HUES6 (cell line): ENCODE measurements at regions not wholly inside any gene's neighbourhood (a gene's known extent, or its start where the extent isn't known, plus 50 kb on each side); places are given as distances from the start of the nearest gene placed in this dataset.
"Not testable (repeated sequence)": the region's sequence is repeated elsewhere in the genome, so short reads cannot be mapped to it uniquely, and the experiment has no call there.

Experiments used
- H3K27ac ChIP-seq: 2 replicates; pipeline ENCODE4 v1.7.0; 2013; ENCODE audit warnings: low read depth, mild to moderate bottlenecking, low read length, inconsistent platforms
- H3K27me3 ChIP-seq: 2 replicates; pipeline ENCODE4 v1.6.1; 2013; ENCODE audit warnings: low read length; ENCODE audit not compliant: control insufficient read depth, insufficient read depth
- H3K36me3 ChIP-seq: 2 replicates; pipeline ENCODE4 v1.6.1; 2013; ENCODE audit warnings: low read length; ENCODE audit not compliant: control insufficient read depth, insufficient read depth
- H3K4me1 ChIP-seq: 2 replicates; pipeline ENCODE4 v1.6.1; 2013; ENCODE audit warnings: low read length; ENCODE audit not compliant: control insufficient read depth, insufficient read depth
- H3K4me3 ChIP-seq: 2 replicates; pipeline ENCODE4 v1.5.1; 2013; ENCODE audit warnings: low read depth, low read length
- H3K9ac ChIP-seq: one replicate; pipeline ENCODE4 v1.6.1; 2013; ENCODE audit warnings: mild to moderate bottlenecking, low read length
- H3K9me3 ChIP-seq: 2 replicates; pipeline ENCODE4 v1.6.1; 2013; ENCODE audit warnings: low read depth, low read length; ENCODE audit not compliant: control insufficient read depth, insufficient read depth

DNA sequence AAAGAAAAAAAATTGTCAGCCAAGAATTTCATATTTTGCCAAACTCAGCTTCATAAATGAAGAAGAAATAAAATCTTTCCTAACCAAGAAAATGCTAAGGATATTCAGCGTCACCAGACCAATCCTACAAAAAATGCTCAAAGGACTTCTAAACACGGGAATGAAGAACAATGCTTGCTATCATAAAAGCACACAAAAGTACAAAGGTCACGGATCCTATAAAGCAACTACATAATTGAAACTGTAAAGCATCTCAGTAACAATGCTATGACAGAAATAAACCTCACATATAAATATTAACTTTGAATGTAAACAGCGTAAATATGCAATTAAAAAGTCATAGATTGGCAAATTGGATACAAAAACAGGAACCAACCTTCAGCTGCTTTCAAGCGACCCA lies 1314.6 kb upstream of the GYPC start:
- no peak overlapping the region for H3K27ac ChIP-seq

DNA sequence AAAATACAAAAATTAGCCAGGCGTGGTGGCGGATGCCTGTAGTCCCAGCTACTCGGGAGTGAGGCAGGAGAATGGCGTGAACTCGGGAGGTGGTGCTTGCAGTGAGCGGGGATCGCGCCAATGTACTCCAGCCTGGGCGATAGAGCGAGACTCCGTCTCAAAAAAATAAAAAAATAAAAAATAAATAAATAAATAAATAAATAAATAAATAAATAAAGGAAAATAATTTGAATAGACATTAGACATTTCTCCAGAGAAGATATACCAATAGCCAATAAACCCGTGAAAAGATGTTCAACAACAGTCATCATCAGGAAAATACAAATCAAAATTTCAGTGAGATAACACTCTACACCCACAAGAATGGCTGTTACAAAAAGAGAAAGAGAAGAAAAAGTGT lies 1302.4 kb upstream of the GYPC start:
- not testable (repeated sequence) for H3K9me3 ChIP-seq, H3K27ac ChIP-seq, H3K36me3 ChIP-seq, H3K9ac ChIP-seq, H3K4me3 ChIP-seq, H3K27me3 ChIP-seq, H3K4me1 ChIP-seq

More for the DNA sequence above, 1314.6 kb upstream of the GYPC start:
- no peak overlapping the region for H3K4me3 ChIP-seq
- no peak overlapping the region for H3K9ac ChIP-seq
- H3K27me3 ChIP-seq, result no peaks in the 10 kb centered on the region
- H3K36me3 ChIP-seq, result no peaks in the 10 kb centered on the region
- H3K4me1 ChIP-seq, result no peaks in the 10 kb centered on the region
- no peaks in the 10 kb centered on the region for H3K9me3 ChIP-seq

DNA sequence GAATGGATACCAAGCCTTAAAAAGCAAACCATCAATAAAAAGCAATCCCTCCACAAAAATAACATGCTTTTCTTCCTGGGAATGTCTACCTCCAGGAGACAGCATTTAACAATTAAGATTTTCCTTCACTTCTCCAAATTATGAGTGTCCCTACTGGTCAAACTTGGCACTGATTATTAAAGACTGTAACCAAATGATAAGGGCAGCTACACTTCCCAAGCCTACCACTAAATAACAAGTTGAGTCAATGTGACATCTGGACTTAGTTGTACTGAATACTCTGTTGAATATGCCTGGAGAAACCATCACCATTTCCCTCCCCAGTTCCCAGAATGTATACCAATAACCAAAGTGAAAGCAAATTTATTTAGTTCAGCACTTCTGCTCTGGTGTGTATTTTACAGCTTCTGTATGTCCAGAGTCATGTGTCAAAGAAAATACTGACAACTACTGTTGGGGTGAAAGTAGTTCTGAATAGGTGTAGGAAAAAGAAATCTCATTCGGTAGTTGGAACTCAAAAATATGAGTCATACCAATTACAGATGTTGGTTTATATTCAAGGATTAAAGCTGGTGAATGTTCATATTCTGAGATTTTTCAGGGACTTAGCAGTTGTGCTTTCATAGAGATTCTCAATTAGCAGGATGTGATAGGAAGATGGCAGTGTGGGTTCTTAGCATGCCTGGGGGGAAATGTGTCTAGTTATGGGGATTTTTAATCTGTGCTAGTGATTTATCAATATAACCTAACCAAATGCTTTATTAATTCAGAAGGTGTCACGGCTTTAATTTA lies 1291.6 kb upstream of the GYPC start:
- Histone ChIP-seq H3K27me3 (no peaks in the 10 kb centered on the region), H3K4me3 (no peak overlapping the region), H3K36me3 (no peaks in the 10 kb centered on the region), H3K9ac (no peak overlapping the region), H3K9me3 (no peaks in the 10 kb centered on the region), H3K27ac (no peak overlapping the region), H3K4me1 (no peaks in the 10 kb centered on the region)

DNA sequence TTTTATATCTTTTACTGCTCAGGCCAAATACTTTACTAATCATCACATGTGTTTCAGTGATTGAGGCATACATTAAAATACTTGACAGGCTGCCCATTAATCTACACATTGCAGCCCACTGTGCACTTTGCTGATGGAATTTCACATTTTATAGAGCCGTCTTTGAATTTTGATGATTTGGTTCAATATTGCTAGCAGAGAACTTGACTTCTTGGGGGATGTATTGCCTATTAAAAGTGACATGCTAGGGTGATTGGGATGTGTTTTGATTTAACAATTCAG lies 1291.0 kb upstream of the GYPC start:
- no peak overlapping the region for H3K27ac ChIP-seq
- H3K4me3 ChIP-seq, result no peak overlapping the region
- H3K9me3 ChIP-seq, result no peaks in the 10 kb centered on the region
- H3K9ac ChIP-seq, result no peak overlapping the region
- H3K36me3 ChIP-seq, result no peaks in the 10 kb centered on the region
- H3K4me1 ChIP-seq, result no peaks in the 10 kb centered on the region
- no peaks in the 10 kb centered on the region for H3K27me3 ChIP-seq

DNA sequence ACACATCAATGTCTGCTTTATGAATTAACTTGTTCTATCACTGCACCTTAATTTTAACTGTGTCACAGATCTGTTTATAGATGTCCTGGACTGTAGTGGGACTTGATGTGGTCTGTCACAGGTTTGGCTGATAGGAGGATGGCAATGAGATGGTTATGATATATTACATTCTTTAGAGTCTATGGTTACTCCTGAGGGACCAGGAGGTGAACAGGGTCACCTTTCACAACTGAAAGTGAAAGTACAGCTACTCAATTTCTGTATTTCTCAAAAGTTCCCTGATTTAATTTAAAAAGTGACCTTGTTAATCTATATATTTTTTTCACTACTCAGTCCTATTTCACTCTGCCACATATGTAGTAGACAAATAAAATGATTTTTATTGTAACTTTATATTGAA lies 1284.1 kb upstream of the GYPC start:
- Histone ChIP-seq H3K36me3 (no peaks in the 10 kb centered on the region), H3K4me3 (no peak overlapping the region), H3K27me3 (no peaks in the 10 kb centered on the region), H3K27ac (no peak overlapping the region), H3K9me3 (no peaks in the 10 kb centered on the region), H3K9ac (no peak overlapping the region), H3K4me1 (no peaks in the 10 kb centered on the region)

DNA sequence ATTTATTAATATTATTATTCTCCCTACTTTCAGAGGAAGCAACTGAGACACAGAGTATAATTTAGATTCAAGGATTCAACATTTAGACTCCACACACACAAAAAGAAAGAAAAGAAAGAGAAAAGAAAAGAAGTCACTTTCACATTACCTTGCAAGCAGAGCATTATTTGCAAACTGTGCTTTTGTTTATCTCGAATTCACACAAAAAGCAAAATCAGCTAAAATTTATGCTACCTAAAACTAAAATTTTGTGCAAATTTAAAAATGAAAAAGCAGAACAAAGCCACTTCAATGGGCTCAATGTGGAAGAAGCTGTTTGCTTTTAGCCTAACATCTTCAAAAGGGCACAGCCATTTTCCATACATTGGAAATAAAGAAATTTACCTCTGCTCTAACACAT lies 1282.7 kb upstream of the GYPC start:
- Histone ChIP-seq H3K36me3 (no peaks in the 10 kb centered on the region), H3K27ac (no peak overlapping the region), H3K4me1 (no peaks in the 10 kb centered on the region), H3K9me3 (no peaks in the 10 kb centered on the region), H3K27me3 (no peaks in the 10 kb centered on the region), H3K4me3 (no peak overlapping the region), H3K9ac (no peak overlapping the region)

DNA sequence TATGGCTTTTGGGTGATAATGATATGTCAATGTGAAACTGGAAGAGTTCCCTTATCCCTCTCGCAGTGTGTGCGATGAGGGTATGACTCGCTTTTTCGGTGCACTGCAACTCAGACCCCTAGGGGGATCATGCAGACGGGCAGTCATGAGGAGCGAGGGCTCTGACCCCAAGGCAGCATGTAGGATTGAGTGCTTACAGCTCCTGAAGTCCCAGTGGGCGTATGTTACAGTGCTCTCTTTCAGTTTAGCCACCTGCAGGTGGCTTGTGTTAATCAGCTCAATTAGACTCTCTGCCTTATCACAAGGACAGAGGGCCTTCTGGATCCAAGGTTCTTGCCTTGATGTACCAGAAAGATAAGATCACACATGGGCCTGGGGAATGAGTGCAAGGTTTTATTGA lies 1269.9 kb upstream of the GYPC start:
- H3K36me3 ChIP-seq, result no peaks in the 10 kb centered on the region
- no peak overlapping the region for H3K9ac ChIP-seq
- H3K4me1 ChIP-seq, result no peaks in the 10 kb centered on the region
- H3K4me3 ChIP-seq, result no peak overlapping the region
- H3K27ac ChIP-seq, result no peak overlapping the region
- no peaks in the 10 kb centered on the region for H3K27me3 ChIP-seq
- peaks cover 2% of the 10 kb centered on the region; the same call in 1 of the 2 replicates for H3K9me3 ChIP-seq

DNA sequence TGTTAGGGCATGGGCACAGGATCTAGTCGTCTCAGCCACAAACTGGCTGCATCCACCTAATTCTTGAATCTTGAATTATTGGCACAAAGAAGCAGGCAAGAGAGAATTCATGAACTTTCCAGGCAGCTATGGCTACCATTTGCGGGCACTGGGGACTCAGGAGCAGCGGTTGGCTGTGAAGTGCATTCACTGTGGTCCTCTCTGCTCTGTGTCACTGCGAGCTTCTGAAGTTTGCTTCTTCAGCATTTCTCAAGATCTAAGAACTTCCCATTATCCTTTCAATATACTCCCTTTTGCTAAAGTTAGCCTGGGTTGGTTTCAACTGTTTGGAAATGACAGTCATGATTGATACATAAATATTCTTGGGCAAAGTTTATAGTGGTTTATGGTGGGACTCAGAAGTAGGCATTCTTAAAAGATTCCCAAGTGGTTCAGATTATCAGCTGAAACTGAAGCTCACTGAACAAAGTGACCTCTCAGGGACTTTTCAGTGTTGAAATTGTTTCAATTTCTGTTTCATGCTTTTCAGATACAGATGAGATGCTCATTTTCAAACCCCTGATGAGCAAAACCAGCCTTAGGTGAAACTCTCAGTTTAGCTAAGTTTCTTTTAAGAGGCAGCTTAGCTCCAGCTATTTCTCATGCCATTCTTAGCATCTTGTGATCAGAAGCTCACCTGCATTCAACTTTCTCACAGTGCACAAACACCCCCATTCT lies 1258.3 kb upstream of the GYPC start:
- no peak overlapping the region for H3K4me3 ChIP-seq
- no peak overlapping the region for H3K9ac ChIP-seq
- H3K27ac ChIP-seq, result no peak overlapping the region
- H3K9me3 ChIP-seq, result no peaks in the 10 kb centered on the region
- no peaks in the 10 kb centered on the region for H3K4me1 ChIP-seq
- H3K36me3 ChIP-seq, result no peaks in the 10 kb centered on the region
- no peaks in the 10 kb centered on the region for H3K27me3 ChIP-seq

DNA sequence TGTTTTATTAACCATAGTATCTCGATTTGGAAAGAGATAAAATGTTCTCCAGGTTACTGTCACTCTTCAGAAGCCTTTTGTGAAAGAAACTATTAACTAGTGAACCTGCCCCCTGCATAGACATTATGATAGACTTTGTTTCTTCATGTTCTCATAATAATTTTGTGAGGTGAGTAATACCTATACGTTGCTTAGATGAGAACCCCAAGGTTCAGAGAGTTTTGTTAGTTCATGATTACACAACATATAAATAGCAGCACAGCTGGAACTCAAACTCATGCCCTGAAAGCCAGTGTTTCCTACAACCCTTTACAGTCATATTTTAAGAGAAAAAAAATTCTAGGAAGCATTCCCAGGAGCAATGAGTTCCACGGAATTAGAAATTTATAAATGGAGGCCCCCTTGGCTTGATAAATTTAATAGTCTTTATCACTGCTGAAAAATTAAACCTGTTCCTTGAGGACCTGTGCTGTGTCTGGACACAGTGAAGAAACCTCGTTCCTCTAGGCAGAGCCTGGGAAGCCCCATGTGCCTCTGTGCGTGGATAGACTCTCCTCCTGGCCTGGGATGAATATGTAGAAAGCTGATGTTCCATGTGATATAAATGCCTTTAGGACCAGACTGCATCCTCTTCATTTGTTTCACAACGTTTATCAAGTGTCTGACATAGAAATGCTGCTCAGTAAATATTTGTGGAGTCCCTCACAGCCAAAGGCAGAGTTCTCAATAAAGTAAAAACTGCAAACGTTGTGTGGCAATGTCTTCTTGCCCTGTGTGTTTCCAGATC lies 1257.0 kb upstream of the GYPC start:
- no peak overlapping the region for H3K4me3 ChIP-seq
- no peak overlapping the region for H3K9ac ChIP-seq
- H3K9me3 ChIP-seq, result no peaks in the 10 kb centered on the region
- H3K36me3 ChIP-seq, result no peaks in the 10 kb centered on the region
- no peak overlapping the region for H3K27ac ChIP-seq
- H3K27me3 ChIP-seq, result no peaks in the 10 kb centered on the region
- no peaks in the 10 kb centered on the region for H3K4me1 ChIP-seq

DNA sequence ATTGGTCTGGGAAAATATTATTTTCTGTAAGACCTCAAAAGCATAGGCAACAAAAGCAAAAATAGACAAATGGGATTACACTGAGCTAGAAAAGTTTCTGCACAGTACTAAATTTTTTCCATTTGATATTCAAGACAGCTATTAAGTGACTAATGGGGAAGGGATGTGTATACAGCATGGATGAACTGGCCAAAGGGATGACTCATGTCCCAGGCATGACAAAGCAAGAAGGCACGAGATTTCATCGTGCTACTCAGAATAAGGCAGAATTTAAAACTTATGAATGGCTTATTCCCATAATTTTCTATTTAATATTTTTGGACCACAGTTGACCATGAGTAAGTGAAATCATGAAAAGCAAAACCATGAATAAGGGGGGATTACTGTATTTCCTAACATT lies 1250.1 kb upstream of the GYPC start:
- H3K4me1 ChIP-seq, result no peaks in the 10 kb centered on the region
- H3K4me3 ChIP-seq, result no peak overlapping the region
- no peaks in the 10 kb centered on the region for H3K9me3 ChIP-seq
- H3K27ac ChIP-seq, result peak overlapping the region; percentile 43; the same call in 1 of the 2 replicates
- no peaks in the 10 kb centered on the region for H3K36me3 ChIP-seq
- H3K9ac ChIP-seq, result no peak overlapping the region
- H3K27me3 ChIP-seq, result no peaks in the 10 kb centered on the region

DNA sequence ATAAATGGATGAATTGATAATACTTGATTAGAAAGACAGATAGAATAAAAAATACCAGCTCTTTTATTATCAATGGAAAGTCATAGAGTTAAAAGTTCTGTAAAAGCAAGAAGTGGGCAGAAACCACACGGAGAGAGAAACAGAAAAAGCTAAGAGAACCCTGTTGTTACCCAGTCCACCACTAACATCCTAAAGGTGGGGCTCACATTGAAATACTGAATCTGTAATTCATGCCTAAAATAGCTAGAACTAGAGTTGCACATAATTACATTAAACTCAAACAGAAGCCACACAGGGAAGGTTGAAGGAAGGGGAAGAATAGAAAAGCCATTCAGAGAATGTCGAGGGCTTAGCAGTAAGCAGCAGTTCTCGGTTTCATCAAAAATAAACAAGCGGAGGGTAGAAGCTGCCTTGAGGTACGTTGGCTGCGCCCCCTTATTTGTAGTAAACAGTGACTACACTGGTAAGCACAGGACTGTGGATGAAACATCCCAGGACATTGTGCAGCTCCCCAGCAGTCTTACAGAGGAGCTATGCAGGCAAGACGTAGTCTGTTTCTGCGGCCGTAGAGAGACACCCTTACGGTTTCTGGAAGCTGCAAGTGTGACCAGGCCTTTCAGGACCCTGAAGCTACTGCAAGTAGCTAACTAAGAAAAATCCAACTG lies 1247.0 kb upstream of the GYPC start:
- H3K4me1 ChIP-seq, result no peaks in the 10 kb centered on the region
- H3K27ac ChIP-seq, result no peak overlapping the region
- H3K27me3 ChIP-seq, result no peaks in the 10 kb centered on the region
- H3K36me3 ChIP-seq, result no peaks in the 10 kb centered on the region
- no peak overlapping the region for H3K4me3 ChIP-seq
- no peak overlapping the region for H3K9ac ChIP-seq
- H3K9me3 ChIP-seq, result no peaks in the 10 kb centered on the region
